ENCODE measurements at regions not wholly inside any gene's neighbourhood (a gene's known extent, or its start where the extent isn't known, plus 50 kb on each side); places are given as distances from the start of the nearest gene placed in this dataset.

DNA sequence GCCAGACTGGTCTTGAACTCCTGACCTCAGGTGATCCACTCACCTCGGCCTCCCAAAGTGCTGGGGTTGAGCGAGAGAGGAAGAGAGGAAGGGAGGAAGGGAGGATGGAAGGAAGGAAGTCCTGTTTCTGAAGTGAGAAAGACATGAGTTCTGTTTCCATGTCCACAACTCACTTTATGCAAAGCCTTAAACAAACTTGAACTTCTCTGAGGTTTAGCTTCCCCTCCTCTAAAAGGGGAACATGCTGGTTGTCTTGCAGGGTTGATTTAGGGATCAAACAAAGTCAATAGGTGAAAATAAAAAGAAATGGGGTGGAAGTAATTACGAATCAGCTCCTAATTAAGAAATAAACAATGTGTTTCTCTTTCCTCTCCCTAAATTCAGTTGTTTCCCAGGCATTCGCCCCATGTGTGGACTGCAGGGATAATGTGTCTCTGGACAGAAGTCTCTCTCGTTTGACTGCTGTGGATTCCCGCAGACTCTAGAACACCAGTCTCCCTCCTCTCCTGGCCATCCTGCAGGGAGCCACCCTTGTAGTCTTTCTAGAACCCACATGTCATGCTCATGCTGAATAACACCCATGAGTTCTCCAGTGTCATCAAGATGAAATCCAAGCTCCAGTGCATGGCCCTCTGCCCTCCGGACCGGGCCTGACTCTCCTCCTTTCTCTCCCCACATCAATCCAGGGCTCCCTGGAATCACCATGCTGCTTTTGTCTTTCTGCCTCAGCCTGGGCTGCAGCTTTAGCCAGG lies 229.3 kb upstream of the TRIB2 start:
- no peak for TF ChIP-seq EZH2 (IDR thresholded peaks at IDR 0.05; ENCODE audit: low read depth)
- TF ChIP-seq, protein P1, sequence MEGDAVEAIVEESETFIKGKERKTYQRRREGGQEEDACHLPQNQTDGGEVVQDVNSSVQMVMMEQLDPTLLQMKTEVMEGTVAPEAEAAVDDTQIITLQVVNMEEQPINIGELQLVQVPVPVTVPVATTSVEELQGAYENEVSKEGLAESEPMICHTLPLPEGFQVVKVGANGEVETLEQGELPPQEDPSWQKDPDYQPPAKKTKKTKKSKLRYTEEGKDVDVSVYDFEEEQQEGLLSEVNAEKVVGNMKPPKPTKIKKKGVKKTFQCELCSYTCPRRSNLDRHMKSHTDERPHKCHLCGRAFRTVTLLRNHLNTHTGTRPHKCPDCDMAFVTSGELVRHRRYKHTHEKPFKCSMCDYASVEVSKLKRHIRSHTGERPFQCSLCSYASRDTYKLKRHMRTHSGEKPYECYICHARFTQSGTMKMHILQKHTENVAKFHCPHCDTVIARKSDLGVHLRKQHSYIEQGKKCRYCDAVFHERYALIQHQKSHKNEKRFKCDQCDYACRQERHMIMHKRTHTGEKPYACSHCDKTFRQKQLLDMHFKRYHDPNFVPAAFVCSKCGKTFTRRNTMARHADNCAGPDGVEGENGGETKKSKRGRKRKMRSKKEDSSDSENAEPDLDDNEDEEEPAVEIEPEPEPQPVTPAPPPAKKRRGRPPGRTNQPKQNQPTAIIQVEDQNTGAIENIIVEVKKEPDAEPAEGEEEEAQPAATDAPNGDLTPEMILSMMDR (conservative IDR thresholded peaks at IDR 0.05), result no peak
